Activated effector memory CD4-positive, alpha-beta T cell treated with Interleukin-2 at 50 U/mL for 16 hours (primary cell): ENCODE measurements at regions not wholly inside any gene's neighbourhood (a gene's known extent, or its start where the extent isn't known, plus 50 kb on each side); places are given as distances from the start of the nearest gene placed in this dataset.

Experiments
- DNase-seq: peaks from one replicate; pipeline ENCODE4 v3.0.0-alpha.2; 2020

GRCh38 chr17:71910002-71910401 lies 210.8 kb upstream of the SOX9 start:
- no peak for DNase-seq

GRCh38 chr17:71914042-71914441 lies 206.8 kb upstream of the SOX9 start:
- no peak for DNase-seq

DNA sequence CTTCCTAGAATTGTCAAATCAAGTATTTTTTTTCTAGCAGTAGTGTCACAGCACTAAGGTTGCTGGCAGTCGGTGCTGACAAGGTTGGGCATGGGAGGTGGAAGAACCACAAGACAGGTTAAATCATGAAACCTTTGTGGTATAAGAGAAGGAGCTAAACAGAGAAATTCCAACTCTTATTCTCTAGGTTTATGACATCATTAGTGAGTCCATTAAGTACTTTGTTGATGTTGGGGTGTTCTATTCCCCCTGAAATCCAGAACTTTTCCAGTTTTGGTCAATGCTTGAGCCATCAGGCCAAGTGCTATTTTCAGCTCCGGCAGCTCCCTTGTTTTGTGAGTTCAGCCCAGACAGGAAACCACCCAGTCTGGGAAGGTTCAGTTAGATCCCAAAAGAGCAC lies 206.0 kb upstream of the SOX9 start:
- no peak for DNase-seq

DNA sequence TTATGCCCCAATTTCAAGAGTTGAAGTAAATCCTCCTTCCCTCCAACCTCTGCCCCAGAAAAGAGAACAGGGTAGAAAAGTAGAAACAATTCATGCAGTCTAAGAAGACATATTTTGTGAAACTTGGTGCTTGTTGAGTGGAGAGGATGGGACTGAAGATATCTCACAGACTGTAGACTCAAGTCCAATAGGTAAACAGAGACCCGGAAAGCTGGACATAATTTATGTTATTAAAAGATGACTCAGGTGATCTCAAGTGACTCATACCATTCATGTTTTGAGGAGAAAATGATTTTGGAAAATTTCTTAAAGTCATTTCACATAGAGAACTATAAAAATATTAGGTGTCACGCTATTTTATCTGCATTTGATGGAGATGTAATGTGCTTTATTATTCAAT lies 203.1 kb upstream of the SOX9 start:
- no peak for DNase-seq

- DNase-seq = no peak
These were observed 201.6 kb upstream of the SOX9 start for GRCh38 chr17:71919186-71919585.

GRCh38 chr17:71919896-71920295 lies 200.9 kb upstream of the SOX9 start:
- no peak for DNase-seq

GRCh38 chr17:71921796-71922195 lies 199.0 kb upstream of the SOX9 start:
- no peak for DNase-seq

- no peak for DNase-seq
These were observed 198.4 kb upstream of the SOX9 start for GRCh38 chr17:71922439-71922838.

DNA sequence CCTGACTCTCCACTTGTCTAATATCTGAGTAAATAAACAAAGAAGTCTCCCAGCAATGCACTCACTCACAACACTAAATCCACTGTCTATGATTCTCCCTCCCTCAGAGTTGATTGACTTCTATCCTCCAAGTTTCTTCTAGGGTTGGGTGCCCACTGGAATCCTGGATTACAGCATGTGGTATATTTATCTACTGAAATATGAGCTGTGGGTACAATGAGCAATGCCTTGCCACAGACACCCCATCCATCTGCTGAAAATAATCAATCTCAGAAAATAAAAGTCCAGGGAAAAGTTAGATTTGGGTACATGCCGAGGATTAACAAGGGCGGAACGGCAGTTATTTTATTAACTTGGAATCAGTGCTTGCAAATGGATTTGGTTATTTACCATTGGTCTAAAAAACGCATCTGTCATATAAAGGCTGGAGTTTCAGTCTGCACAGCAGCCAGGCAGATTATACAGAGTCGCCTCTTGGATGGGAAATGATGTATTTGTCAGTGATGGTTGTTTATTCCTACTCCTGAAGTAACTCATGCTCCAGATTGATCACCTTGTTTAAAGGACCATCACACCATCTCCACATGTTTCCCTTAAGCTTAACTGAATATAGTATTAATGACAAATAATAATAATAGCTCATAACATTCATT lies 193.9 kb upstream of the SOX9 start:
- DNase-seq = no peak

DNA sequence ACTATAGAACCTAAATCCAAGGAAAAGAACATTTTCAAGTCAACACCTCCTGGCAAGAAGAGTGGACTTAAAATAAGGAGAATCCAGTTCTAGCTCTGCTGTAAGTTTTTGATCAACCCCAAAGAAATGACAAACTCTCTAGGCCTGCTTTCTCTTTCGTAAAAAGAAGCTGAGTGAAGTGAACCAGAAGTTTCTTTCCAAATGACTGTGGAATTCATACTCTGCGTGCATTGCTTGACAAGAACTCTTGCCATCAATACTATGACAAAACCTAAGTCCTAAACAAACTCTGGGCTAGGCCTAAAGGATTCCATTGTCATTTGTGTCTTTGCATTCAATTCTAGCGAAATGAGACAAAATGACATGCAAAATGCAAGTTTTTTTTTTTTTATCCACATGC lies 187.5 kb upstream of the SOX9 start:
- DNase-seq = no peak

DNA sequence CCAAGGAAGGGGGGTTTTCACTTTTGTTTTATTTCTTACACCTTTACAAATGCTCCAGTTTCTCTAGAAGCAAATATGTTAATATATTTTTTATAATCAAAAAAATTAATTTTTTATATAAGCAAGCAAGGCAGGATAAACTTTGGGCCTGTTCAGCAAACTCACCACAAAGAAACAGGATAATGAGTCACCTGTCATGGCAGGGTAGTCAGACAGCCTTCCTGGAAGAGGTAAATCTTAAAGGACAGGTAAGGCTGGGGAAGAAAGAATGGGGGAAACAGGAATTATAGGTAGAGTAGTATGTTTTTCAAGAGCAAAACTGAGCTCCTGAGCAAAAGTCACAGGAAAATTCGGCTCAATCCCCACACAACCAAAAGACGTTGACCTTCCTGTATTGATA lies 186.3 kb upstream of the SOX9 start:
- DNase-seq = no peak

- no peak for DNase-seq
These were observed 185.5 kb upstream of the SOX9 start for GRCh38 chr17:71935341-71935740.

GRCh38 chr17:71936977-71937376 lies 183.8 kb upstream of the SOX9 start:
- no peak for DNase-seq

DNA sequence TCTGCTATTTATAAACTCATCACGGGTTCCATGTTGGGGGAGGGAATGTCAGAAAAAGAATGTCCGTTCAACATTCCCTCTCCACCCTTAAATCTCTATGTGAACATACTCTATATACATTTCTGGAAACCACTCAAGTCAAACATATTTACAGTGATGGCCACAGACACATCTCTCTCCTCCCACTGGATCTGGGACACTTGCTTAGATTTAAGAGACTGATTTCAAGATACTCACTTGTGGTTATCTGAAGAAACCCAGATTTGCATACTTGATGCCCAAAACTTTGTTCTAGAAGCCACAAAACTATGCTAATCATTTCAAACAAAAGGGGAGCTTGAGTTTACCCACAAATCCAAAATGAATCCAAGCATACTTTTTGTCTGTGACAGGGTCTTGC lies 182.9 kb upstream of the SOX9 start:
- DNase-seq = no peak

DNA sequence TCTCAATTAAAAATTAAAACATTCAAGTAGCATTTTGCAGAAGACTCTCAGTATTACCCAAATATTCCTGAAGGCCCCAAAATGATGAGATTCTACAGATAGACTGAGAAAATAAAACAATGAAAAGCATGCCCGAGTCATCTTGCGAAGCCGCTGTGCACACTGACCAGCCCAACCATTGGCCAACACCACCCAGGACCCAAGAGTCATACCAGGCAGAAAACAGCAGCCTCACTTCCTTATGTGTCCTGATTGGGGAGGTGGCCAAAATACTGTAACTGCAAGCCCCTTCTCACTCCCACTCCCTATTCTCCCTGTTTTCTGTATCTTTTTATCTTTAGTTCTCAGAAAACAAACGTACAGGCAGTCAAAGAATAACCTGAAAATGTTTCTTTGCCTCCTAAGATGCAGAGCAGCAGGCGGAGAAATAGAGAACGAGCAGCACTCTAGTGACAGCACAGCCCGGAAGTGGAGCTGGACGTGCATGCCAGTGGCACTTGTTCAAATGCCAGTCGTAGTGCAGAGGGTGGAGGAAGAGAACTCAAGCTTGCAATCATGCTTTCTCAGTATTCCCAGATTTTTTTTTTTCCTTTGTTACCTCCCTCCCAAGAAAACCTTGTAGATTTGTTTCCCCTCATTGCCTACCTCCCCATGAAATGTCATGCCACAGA lies 182.3 kb upstream of the SOX9 start:
- no peak for DNase-seq

- no peak for DNase-seq
These were observed 178.9 kb upstream of the SOX9 start for GRCh38 chr17:71941920-71942319.

DNA sequence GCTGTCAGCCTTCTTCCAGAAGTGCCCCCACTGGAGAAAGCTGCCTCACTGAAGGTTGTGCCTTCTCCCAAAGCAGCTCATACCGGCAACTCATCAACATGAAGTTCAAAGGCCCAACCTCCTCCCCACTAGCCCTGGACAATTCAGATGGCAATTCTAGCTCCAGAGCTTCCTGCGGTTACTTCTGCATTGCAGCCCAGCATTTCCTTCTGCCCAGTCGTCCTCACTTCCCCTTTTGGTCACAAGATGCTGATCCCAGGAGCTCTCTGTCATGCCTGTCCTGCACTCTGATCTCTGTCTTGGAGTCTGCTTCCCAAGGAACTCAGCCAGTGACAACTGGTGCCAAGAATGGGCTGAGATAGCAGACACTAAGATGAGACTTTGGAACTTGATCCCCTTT lies 178.2 kb upstream of the SOX9 start:
- no peak for DNase-seq

DNA sequence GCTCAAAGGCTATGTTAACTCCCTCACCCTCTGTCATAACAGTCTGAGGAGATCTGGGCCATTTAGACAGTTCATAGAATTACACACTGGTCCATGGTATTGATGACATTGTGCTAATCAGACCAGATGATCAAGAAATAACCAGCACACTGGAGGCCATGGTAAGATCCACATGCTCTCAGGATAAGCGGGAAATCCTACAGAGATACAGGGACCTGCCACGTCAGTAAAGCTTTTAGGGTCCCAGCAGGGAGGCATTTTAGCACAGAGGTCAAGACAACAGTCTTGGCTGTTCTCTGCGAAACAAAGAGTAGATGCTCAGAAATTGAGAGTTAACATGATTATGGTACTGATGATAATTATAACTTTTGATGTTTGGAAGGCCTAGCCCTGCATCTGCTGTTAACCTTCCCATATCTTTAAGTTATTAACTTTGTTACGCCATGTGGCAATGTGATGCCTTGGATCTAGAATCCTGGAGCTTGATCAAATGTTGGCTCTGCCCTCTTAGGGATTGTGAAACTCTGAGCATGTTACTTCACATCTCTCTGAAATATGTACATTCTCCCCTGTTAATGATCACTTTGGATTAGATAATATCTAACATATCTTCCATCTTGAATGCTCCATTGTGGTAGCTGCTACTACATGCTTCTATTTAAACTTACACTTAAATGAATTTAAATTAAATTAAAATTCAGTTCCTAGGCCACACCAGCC lies 172.0 kb upstream of the SOX9 start:
- no peak for DNase-seq

DNA sequence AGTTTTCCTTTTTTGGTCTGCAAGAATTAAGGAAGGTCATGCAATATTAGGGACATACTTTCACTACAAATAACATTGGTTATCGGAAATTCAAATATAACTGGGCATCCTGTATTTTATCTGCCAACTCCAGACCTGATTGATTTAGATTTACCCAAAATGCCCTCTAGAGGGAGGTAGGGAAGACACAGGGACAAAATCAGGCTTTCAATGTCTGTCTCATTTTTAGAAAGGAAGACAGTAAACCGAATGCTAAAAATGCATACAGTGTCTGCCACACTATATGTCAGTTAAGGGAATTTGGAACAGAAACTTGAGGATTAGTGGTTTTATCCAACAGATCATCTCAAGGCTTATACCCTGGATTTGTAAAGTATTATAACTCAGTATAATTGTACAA lies 161.7 kb upstream of the SOX9 start:
- no peak for DNase-seq

DNA sequence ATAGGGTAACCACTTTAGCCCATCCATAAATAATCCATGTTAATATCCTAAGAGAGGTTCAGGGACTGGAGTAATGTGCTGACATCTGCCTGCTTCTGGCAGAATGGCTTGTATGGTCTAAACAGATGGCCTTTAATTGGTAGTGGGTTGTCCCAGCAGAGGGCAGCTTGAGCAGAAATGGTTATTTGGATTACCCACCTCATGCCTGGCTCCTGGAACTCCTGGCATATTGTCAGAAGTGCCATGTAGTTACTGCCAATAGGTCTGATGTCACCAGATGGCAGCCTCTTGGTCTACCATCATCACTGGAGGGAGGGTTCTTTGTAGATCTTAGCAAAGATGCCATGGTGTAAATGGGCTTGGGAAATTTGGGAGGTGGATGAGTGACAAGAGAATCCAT lies 157.5 kb upstream of the SOX9 start:
- DNase-seq = no peak

GRCh38 chr17:71963791-71964190 lies 157.0 kb upstream of the SOX9 start:
- no peak for DNase-seq

GRCh38 chr17:71964559-71964958 lies 156.3 kb upstream of the SOX9 start:
- no peak for DNase-seq

- DNase-seq = no peak
These were observed 154.8 kb upstream of the SOX9 start for GRCh38 chr17:71966055-71966454.
